Psoas muscle (tissue), 7 donors: ENCODE measurements at regions not wholly inside any gene's neighbourhood (a gene's known extent, or its start where the extent isn't known, plus 50 kb on each side); places are given as distances from the start of the nearest gene placed in this dataset.

Experiments used
- ATAC-seq, 4 donors: fragments of 200-7000 bp; cut with Tn5 transposase; one replicate each; pipeline ENCODE4 v1.9.1; 2020; ENCODE audit warnings: moderate library complexity in 3 of 4, mild to moderate bottlenecking in 2 of 4
- DNase-seq, 2 donors: peaks; one replicate each; pipeline ENCODE4 v3.0.0-alpha.2; 2020
- H3K27ac ChIP-seq: fragments of 200-600 bp; one replicate; pipeline ENCODE4 v1.8.0; 2022
- H3K27me3 ChIP-seq, 3 donors: fragments of 200-600 bp in 1 of 3; one replicate each; pipeline versions ENCODE4 v1.6.1 to v1.8.0; 2013 to 2022; ENCODE audit warnings: low read length in 2 of 3, mild to moderate bottlenecking in 2 of 3, moderate library complexity in 1 of 3; ENCODE audit not compliant: insufficient read depth in 3 of 3
- H3K36me3 ChIP-seq, 2 donors: fragments of 200-600 bp in 1 of 2; one replicate each; pipeline versions ENCODE4 v1.6.1 to v1.8.0; 2013 to 2022; ENCODE audit warnings: low read depth in 1 of 2, mild to moderate bottlenecking in 1 of 2, moderate library complexity in 1 of 2; ENCODE audit not compliant: insufficient read depth in 1 of 2
- H3K4me1 ChIP-seq: fragments of 200-600 bp; one replicate; pipeline ENCODE4 v1.8.0; 2022
- H3K4me3 ChIP-seq: fragments of 200-600 bp; one replicate; pipeline ENCODE4 v1.8.0; 2022; ENCODE audit warnings: mild to moderate bottlenecking
- H3K9me3 ChIP-seq: fragments of 200-600 bp; one replicate; pipeline ENCODE4 v1.8.0; 2022
- CTCF ChIP-seq: fragments of 200-600 bp; IDR thresholded peaks from one replicate; pipeline ENCODE4 v1.8.0; 2022; ENCODE audit warnings: antibody characterized with exemption
- WGBS, 3 donors: extraction: QIAGEN DNeasy Blood & Tissue Kit; methylation state at CpG; one replicate each; pipeline versions ENCODE4 v1.1.6 to v1.1.7; 2013; 5-methylcytosine and 5-hydroxymethylcytosine counted together
- intact Hi-C, 2 donors: fragments of 100-400 bp; cut with DNase I; formaldehyde crosslinking; loops; one replicate each; pipeline versions ENCODE4 v1.11.0 to v1.14.2; 2022
- donor health status: healthy with polysubstance abuse.
- donor health status: DM: no; HTN: no; CAD: no; lungs with moderate emphysema.
- donor health status: Bipolar disorder and iron deficiency.
- donor health status: healthy.
- donor health status: DM: yes; HTN: yes; CAD: no.
- donor health status: DM: no; HTN: no; CAD: no.
- donor health status: DM: yes; HTN: yes; CAD: no.

- TF ChIP-seq CTCF: no peak
- Histone ChIP-seq H3K36me3 (no peaks in the 10 kb centered on the region), H3K4me1 (no peaks in the 10 kb centered on the region), H3K27me3 (peaks cover 0 to 2% (median 0%) of the 10 kb centered on the region in 3 donors), H3K4me3 (no peak overlapping the region), H3K9me3 (peaks cover 7% of the 10 kb centered on the region), H3K27ac (no peak overlapping the region)
- no peak for DNase-seq
- no peak for ATAC-seq
- intact Hi-C loops: no loop called here
- 44 to 55% (median 49%) methylated on average over 3 of the region's 3 CpGs for WGBS, 3 donors
Measured at GRCh38 chr1:55420929-55421716, 206.0 kb upstream of the USP24 start.

- H3K9me3 ChIP-seq: peaks cover 7% of the 10 kb centered on the region
- DNase-seq (no peak), ATAC-seq (no peak)
- 41 to 54% (median 49%) methylated on average over 2 of the region's 2 CpGs for WGBS, 3 donors
- H3K27ac ChIP-seq: no peak overlapping the region
- intact Hi-C loops: no loop called here
- H3K36me3 ChIP-seq: no peaks in the 10 kb centered on the region
- H3K4me1 ChIP-seq: no peaks in the 10 kb centered on the region
- no peak overlapping the region for H3K4me3 ChIP-seq
- H3K27me3 ChIP-seq: peaks cover 0 to 2% (median 0%) of the 10 kb centered on the region in 3 donors
- no peak for TF ChIP-seq CTCF
Measured at GRCh38 chr1:55420026-55420425, 204.9 kb upstream of the USP24 start.

- H3K4me3 ChIP-seq: no peak overlapping the region
- ATAC-seq (no peak), DNase-seq (no peak)
- no peaks in the 10 kb centered on the region for H3K36me3 ChIP-seq
- no peaks in the 10 kb centered on the region for H3K4me1 ChIP-seq
- intact Hi-C loops: no loop called here
- peaks cover 0 to 2% (median 0%) of the 10 kb centered on the region in 3 donors for H3K27me3 ChIP-seq
- no peak overlapping the region for H3K27ac ChIP-seq
- no peak for TF ChIP-seq CTCF
- H3K9me3 ChIP-seq: peaks cover 7% of the 10 kb centered on the region
- WGBS, 3 donors: 91 to 93% (median 93%) methylated on average over 10 of the region's 10 CpGs
Measured at GRCh38 chr1:55418208-55419000, 203.2 kb upstream of the USP24 start.

GRCh38 chr1:55416164-55416842 lies 201.1 kb upstream of the USP24 start:
- DNase-seq: no peak
- no peak for ATAC-seq
- intact Hi-C loops: no loop called here
- H3K27ac ChIP-seq: no peak overlapping the region
- 96 to 100% (median 98%) methylated on average over 2 of the region's 2 CpGs for WGBS, 3 donors
- TF ChIP-seq CTCF: no peak
- H3K4me3 ChIP-seq: no peak overlapping the region
- H3K27me3 ChIP-seq: no peaks in the 10 kb centered on the region
- H3K4me1 ChIP-seq: no peaks in the 10 kb centered on the region
- H3K36me3 ChIP-seq: no peaks in the 10 kb centered on the region
- H3K9me3 ChIP-seq: no peaks in the 10 kb centered on the region
